Natural killer cell (primary cell): ENCODE measurements at regions not wholly inside any gene's neighbourhood (a gene's known extent, or its start where the extent isn't known, plus 50 kb on each side); places are given as distances from the start of the nearest gene placed in this dataset.

ENCODE experiments used
- ATAC-seq, 3 donors: fragments of 150-1000 bp in 2 of 3; fragments of 200-7000 bp in 1 of 3; cut with Tn5 transposase; 1 replicate in 1 of 3; 2 replicates in 2 of 3; pipeline ENCODE4 v1.10.0; 2021; ENCODE audit warnings: mild to moderate bottlenecking in 2 of 3, moderate library complexity in 2 of 3
- DNase-seq, 2 donors: peaks; one replicate each; pipeline versions ENCODE4 v3.0.0 to v3.0.0-alpha.2; 2013 to 2021; ENCODE audit warnings: mixed read lengths in 1 of 2
- H3K27ac ChIP-seq: one replicate; pipeline ENCODE4 v1.5.1; 2013; ENCODE audit warnings: mild to moderate bottlenecking, low read length
- H3K27me3 ChIP-seq: one replicate; pipeline ENCODE4 v1.6.1; 2013; ENCODE audit warnings: low read length; ENCODE audit not compliant: control insufficient read depth, insufficient read depth
- H3K36me3 ChIP-seq: one replicate; pipeline ENCODE4 v1.6.1; 2013; ENCODE audit warnings: low read length; ENCODE audit not compliant: control insufficient read depth, insufficient read depth
- H3K4me1 ChIP-seq: one replicate; pipeline ENCODE4 v1.6.1; 2013; ENCODE audit warnings: low read length; ENCODE audit not compliant: control insufficient read depth, insufficient read depth
- H3K4me3 ChIP-seq: one replicate; pipeline ENCODE4 v1.5.1; 2013; ENCODE audit warnings: low read length
- H3K9me3 ChIP-seq: one replicate; pipeline ENCODE4 v1.6.1; 2013; ENCODE audit warnings: low read length; ENCODE audit not compliant: control insufficient read depth, insufficient read depth
- H3K27ac Mint-ChIP-seq, 2 donors: one replicate each; pipeline ENCODE4 v1.8.0; 2022; ENCODE audit warnings: mild to moderate bottlenecking in 2 of 2, mixed read lengths in 2 of 2, moderate library complexity in 1 of 2
- H3K27me3 Mint-ChIP-seq, 2 donors: one replicate each; pipeline ENCODE4 v1.8.0; 2022; ENCODE audit warnings: low read depth in 2 of 2, mixed read lengths in 2 of 2
- H3K36me3 Mint-ChIP-seq: one replicate; pipeline ENCODE4 v1.8.0; 2022; ENCODE audit warnings: mixed read lengths
- H3K4me1 Mint-ChIP-seq, 2 donors: one replicate each; pipeline ENCODE4 v1.8.0; 2022; ENCODE audit warnings: mixed read lengths in 2 of 2
- H3K4me3 Mint-ChIP-seq: one replicate; pipeline ENCODE4 v1.8.0; 2022; ENCODE audit warnings: mild to moderate bottlenecking, moderate library complexity, mixed read lengths
- H3K9me3 Mint-ChIP-seq, 2 donors: one replicate each; pipeline ENCODE4 v1.8.0; 2022; ENCODE audit warnings: mixed read lengths in 2 of 2
- WGBS: methylation state at CpG from one replicate; pipeline ENCODE4 v1.1.7; 2013; ENCODE audit warnings: missing lambda C conversion rate; ENCODE audit not compliant: insufficient coverage; 5-methylcytosine and 5-hydroxymethylcytosine counted together
- intact Hi-C: fragments of 100-400 bp; cut with micrococcal nuclease; formaldehyde crosslinking; loops from one replicate; pipeline ENCODE4 v1.14.2; 2022
- TF ChIP-seq, protein P1 (sequence below): fragments of 200-600 bp; IDR thresholded peaks from one replicate; pipeline ENCODE4 v1.8.0; 2022; ENCODE audit warnings: antibody characterized with exemption

DNA sequence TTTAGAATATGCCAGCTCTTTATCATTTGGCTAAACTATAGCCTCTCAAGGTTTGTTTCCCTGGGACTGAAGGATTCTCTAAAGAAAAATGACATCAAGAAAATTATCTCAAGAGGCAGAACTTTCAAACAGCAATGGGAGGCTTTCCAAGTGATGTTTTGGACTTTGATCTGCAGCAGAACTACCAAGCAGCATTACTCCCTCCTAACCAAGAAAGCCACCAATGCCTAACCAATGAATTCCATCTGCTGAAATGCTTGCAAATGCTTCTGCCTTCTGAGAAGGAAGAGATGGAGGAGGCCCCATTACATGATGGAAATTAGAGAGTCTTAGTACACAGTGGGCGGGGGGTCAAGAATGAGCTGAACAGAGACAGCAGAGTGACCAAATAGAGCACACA is 95.1 kb upstream of the SLC35G4 start:
- intact Hi-C loops: no loop called here
- Mint-ChIP-seq H3K36me3 (no peaks in the 10 kb centered on the region), H3K27me3 (peaks cover 0 to 2% of the 10 kb centered on the region in 2 donors), H3K27ac (no peak overlapping the region), H3K9me3 (no peaks in the 10 kb centered on the region), H3K4me1 (no peaks in the 10 kb centered on the region), H3K4me3 (no peak overlapping the region)
- DNase-seq (no peak), ATAC-seq (no peak)
- Histone ChIP-seq H3K4me3 (no peak overlapping the region), H3K9me3 (no peaks in the 10 kb centered on the region), H3K27ac (no peak overlapping the region), H3K4me1 (no peaks in the 10 kb centered on the region), H3K27me3 (no peaks in the 10 kb centered on the region), H3K36me3 (no peaks in the 10 kb centered on the region)
- 95% methylated on average over 1 of the region's 1 CpG for WGBS
- TF ChIP-seq, protein P1, sequence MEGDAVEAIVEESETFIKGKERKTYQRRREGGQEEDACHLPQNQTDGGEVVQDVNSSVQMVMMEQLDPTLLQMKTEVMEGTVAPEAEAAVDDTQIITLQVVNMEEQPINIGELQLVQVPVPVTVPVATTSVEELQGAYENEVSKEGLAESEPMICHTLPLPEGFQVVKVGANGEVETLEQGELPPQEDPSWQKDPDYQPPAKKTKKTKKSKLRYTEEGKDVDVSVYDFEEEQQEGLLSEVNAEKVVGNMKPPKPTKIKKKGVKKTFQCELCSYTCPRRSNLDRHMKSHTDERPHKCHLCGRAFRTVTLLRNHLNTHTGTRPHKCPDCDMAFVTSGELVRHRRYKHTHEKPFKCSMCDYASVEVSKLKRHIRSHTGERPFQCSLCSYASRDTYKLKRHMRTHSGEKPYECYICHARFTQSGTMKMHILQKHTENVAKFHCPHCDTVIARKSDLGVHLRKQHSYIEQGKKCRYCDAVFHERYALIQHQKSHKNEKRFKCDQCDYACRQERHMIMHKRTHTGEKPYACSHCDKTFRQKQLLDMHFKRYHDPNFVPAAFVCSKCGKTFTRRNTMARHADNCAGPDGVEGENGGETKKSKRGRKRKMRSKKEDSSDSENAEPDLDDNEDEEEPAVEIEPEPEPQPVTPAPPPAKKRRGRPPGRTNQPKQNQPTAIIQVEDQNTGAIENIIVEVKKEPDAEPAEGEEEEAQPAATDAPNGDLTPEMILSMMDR: no peak

DNA sequence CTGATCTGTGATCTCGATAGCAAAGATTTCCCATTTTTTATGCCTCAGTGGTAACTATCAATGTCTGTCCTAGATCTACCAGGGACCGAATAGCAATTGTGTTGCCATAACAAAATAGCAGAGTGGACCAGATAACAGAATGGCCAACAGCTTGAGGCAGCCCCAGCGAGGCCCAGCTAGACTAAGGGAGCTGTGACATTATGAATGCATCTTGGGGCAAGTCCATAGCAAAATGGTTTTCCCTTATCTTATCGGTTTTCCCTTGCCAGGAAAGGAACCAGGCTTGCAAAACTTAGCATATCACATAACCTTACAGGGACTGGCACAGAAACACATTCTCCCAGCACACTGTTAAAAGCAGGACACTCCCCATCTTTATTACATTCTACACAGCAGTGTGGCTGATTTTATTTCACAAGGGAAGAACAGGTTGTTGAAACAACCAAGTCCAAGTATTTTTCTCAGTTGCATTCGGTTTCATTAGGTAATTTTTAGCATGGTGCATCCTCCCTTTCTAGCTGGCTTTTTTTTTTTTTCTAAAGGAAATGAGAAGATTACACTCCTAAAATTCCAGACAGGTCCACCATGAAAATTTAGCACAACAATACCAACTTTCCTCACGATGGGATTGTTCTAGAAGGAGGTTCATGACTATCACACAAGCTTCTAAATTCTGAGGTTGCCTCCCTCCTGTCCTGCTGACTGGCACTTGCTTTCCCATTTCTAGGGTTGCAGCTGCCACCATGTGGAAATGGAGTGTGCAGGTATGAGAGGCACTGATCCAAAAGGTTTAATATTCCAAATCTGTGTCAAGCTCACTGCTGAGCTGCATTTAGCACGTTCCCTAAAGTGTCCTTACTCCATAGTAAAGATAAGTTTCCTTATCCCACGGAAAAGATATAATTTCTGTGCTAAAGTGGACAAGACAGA is 97.0 kb upstream of the SLC35G4 start:
- ATAC-seq (no peak), DNase-seq (no peak)
- Histone ChIP-seq H3K4me1 (no peaks in the 10 kb centered on the region), H3K27me3 (no peaks in the 10 kb centered on the region), H3K9me3 (no peaks in the 10 kb centered on the region), H3K36me3 (no peaks in the 10 kb centered on the region), H3K27ac (no peak overlapping the region), H3K4me3 (no peak overlapping the region)
- Mint-ChIP-seq H3K4me1 (no peaks in the 10 kb centered on the region), H3K36me3 (no peaks in the 10 kb centered on the region), H3K27ac (no peak overlapping the region), H3K27me3 (no peaks in the 10 kb centered on the region), H3K4me3 (no peak overlapping the region), H3K9me3 (no peaks in the 10 kb centered on the region)
- intact Hi-C loops: no loop called here
- 85% methylated on average over 6 of the region's 8 CpGs for WGBS
- TF ChIP-seq, protein P1: no peak

DNA sequence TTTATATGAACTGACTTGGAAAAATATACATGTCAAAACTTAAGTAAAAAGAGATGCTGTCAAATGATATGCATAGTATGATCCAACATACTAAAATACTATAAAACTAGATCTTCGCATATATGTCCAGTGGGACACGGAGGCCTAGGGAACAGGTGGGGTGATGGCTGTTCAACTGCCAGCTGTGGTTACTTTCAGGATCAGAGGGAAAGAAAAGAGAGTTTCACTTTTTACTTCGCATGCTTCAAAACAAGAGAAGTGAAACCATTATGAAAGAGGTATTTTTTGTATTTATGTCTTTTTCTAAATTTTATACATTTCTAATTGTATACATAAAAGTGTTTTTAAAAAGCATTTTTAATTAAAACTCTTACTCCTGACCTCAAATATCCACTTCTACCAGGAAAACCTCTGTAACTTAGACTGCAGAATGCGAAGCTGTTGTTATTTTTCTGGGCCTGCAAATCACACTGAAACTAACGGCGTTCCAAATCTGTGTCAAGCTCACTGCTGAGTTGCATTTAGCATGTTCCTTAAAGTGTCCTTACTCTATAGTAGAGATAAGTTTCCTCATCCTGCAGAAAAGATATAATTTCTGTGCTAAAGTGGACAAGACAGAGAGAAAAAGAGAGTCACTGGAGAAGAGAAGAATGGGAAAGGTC is 97.8 kb upstream of the SLC35G4 start:
- no peak overlapping the region for H3K4me3 ChIP-seq
- H3K27me3 ChIP-seq: no peaks in the 10 kb centered on the region
- no peaks in the 10 kb centered on the region for H3K4me1 Mint-ChIP-seq
- H3K4me1 ChIP-seq: no peaks in the 10 kb centered on the region
- H3K9me3 Mint-ChIP-seq: no peaks in the 10 kb centered on the region
- DNase-seq: no peak
- no peak overlapping the region for H3K4me3 Mint-ChIP-seq
- 49% methylated on average over 3 of the region's 6 CpGs for WGBS
- intact Hi-C loops: no loop called here
- H3K36me3 ChIP-seq: no peaks in the 10 kb centered on the region
- no peak for ATAC-seq
- H3K9me3 ChIP-seq: no peaks in the 10 kb centered on the region
- H3K27ac ChIP-seq: no peak overlapping the region
- no peaks in the 10 kb centered on the region for H3K27me3 Mint-ChIP-seq
- TF ChIP-seq, protein P1: no peak
- no peak overlapping the region for H3K27ac Mint-ChIP-seq
- H3K36me3 Mint-ChIP-seq: no peaks in the 10 kb centered on the region
